ENCODE measurements at regions not wholly inside any gene's neighbourhood (a gene's known extent, or its start where the extent isn't known, plus 50 kb on each side); places are given as distances from the start of the nearest gene placed in this dataset.

DNA sequence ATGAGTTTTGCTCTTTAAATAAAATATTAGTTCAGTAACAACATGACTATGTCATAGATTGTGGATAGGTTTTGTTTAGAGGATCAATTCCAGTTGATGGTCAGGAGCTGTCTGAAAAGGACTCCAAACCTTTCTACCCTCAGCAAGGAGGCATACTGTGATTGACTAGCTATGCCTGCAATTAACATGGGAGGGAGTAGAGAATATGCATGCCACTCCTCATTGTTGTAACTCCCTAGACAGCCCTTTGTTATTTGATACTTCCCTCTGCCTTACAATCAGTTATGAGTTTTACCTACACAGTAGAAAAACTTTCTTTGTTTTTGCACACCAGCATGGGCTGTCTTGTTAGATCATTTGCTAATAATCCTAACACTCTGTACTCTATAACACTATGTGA is 1418.5 kb downstream of the KHDRBS2 start:
- Histone ChIP-seq H3K36me3 (ENCODE audit: control insufficient read depth in 2 of 2, insufficient read depth in 2 of 2, low read length in 1 of 2) (no peaks in the 10 kb centered on the region), H2AFZ (ENCODE audit: control insufficient read depth, low read depth, low read length) (no peak overlapping the region), H3K27ac (ENCODE audit: control insufficient read depth, insufficient read depth) (no peak overlapping the region), H4K20me1 (ENCODE audit: control insufficient read depth, insufficient read depth) (no peaks in the 10 kb centered on the region), H3K27me3 (replicated peaks in 1 of 2; ENCODE audit: control insufficient read depth in 2 of 2, insufficient read depth in 2 of 2, low read length in 1 of 2) (no peaks in the 10 kb centered on the region), H3K9ac (ENCODE audit: control insufficient read depth, insufficient read depth, low read length) (no peak overlapping the region), H3K4me3 (no peak overlapping the region), H3K4me1 (ENCODE audit: control insufficient read depth, insufficient read depth, low read length) (no peaks in the 10 kb centered on the region), H3K9me3 (replicated peaks; ENCODE audit: control insufficient read depth, insufficient read depth, low read length) (no peaks in the 10 kb centered on the region), H3K4me2 (ENCODE audit: control insufficient read depth, insufficient read depth) (no peak overlapping the region), H3K79me2 (ENCODE audit: control insufficient read depth, insufficient read depth, low read length) (no peaks in the 10 kb centered on the region)
- TF ChIP-seq CREM (IDR thresholded peaks at IDR 0.05; ENCODE audit: low read depth) (no peak), CEBPB (IDR thresholded peaks at IDR 0.05; ENCODE audit: borderline replicate concordance in 1 of 2, low read depth in 2 of 2, low read length in 2 of 2) (no peak), IRF4 (IDR thresholded peaks at IDR 0.05; ENCODE audit: low read depth, low read length) (no peak), ZSCAN29 (IDR thresholded peaks at IDR 0.05) (no peak), ZBTB4 (CRISPR knock-in tag; IDR thresholded peaks at IDR 0.05) (no peak), FOS (IDR thresholded peaks at IDR 0.05; ENCODE audit: borderline replicate concordance, extremely low read depth, insufficient read length) (no peak), SREBF1 (IDR thresholded peaks at IDR 0.05; ENCODE audit: low read length) (no peak), NRF1 (conservative IDR thresholded peaks at IDR 0.05; ENCODE audit: low read depth, low read length) (no peak), TARDBP (IDR thresholded peaks at IDR 0.05; ENCODE audit: borderline replicate concordance) (no peak), SMAD5 (IDR thresholded peaks at IDR 0.05; ENCODE audit: low read depth) (no peak), GATAD2B (conservative IDR thresholded peaks at IDR 0.05; ENCODE audit: low read depth) (no peak), CBFB (IDR thresholded peaks at IDR 0.05; ENCODE audit: low read depth) (no peak)
- TF ChIP-seq, protein P1, sequence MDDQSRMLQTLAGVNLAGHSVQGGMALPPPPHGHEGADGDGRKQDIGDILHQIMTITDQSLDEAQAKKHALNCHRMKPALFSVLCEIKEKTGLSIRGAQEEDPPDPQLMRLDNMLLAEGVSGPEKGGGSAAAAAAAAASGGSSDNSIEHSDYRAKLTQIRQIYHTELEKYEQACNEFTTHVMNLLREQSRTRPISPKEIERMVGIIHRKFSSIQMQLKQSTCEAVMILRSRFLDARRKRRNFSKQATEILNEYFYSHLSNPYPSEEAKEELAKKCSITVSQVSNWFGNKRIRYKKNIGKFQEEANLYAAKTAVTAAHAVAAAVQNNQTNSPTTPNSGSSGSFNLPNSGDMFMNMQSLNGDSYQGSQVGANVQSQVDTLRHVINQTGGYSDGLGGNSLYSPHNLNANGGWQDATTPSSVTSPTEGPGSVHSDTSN (IDR thresholded peaks at IDR 0.05; ENCODE audit: insufficient replicate concordance, low read depth, low read length), result no peak
- TF ChIP-seq, protein P2, sequence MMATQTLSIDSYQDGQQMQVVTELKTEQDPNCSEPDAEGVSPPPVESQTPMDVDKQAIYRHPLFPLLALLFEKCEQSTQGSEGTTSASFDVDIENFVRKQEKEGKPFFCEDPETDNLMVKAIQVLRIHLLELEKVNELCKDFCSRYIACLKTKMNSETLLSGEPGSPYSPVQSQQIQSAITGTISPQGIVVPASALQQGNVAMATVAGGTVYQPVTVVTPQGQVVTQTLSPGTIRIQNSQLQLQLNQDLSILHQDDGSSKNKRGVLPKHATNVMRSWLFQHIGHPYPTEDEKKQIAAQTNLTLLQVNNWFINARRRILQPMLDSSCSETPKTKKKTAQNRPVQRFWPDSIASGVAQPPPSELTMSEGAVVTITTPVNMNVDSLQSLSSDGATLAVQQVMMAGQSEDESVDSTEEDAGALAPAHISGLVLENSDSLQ (IDR thresholded peaks at IDR 0.05), result no peak
- TF ChIP-seq, protein P3, sequence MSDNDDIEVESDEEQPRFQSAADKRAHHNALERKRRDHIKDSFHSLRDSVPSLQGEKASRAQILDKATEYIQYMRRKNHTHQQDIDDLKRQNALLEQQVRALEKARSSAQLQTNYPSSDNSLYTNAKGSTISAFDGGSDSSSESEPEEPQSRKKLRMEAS (IDR thresholded peaks at IDR 0.05; ENCODE audit: low read depth, low read length), result no peak
- POLR2A ChIA-PET, result no interaction called here
- in situ Hi-C loops (cut with MboI), result no loop called here
- CTCF ChIA-PET, result no interaction called here
- ATAC-seq, result no peak
- no peak for DNase-seq (ENCODE audit: low read depth, low spot score)
- RAD21 ChIA-PET (ENCODE audit: unreplicated experiment), result no interaction called here
- FAIRE-seq, result no peak
- no TSS peak for BruUV-seq (replicated peaks)
- SMC1A ChIA-PET (ENCODE audit: uncharacterized antibody, unreplicated experiment), result no interaction called here
- intact Hi-C loops (cut with micrococcal nuclease; ENCODE audit: unreplicated experiment), result no loop called here

Measured in GM12878 (cell line).